ENCODE measurements at regions not wholly inside any gene's neighbourhood (a gene's known extent, or its start where the extent isn't known, plus 50 kb on each side); places are given as distances from the start of the nearest gene placed in this dataset.

DNA sequence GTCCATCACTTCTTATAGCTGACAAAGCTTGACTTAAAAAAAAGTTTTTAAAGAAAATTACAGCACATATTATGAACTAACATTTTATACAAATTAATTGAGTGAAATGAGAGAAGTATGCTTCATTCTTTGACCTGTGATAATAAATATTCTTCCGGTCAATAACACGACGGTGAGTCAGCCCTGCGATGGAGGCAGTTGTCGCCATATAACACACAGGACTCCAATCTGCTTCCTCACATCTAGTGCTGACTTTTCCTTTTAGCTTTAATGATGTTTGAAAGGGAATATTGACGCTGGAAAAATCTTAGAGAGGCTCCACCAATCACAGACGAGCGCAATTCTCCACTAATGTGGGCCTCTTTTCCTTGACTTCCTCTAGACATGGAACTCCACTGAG, 166.9 kb upstream of the C1orf21 start:
- Histone ChIP-seq H3K27me3 (ENCODE audit: control insufficient read depth, insufficient read depth, low read length) (peaks cover 6% of the 10 kb centered on the region), H3K9me1 (ENCODE audit: insufficient read depth, low read length) (peaks cover 4% of the 10 kb centered on the region; the same call in 1 of the 2 replicates), H3K9ac (ENCODE audit: low read depth, low read length) (no peak overlapping the region), H3K9me3 (ENCODE audit: control insufficient read depth, insufficient read depth, low read length) (no peaks in the 10 kb centered on the region), H3K4me1 (ENCODE audit: control insufficient read depth, insufficient read depth, low read length) (no peaks in the 10 kb centered on the region), H2AK5ac (ENCODE audit: low read depth, low read length) (no peak overlapping the region), H2BK5ac (ENCODE audit: low read depth, low read length, poor library complexity, severe bottlenecking) (no peak overlapping the region), H3K4ac (ENCODE audit: low read depth, low read length) (no peak overlapping the region), H3K79me1 (ENCODE audit: low read depth in 1 of 2, low read length in 2 of 2) (no peaks in the 10 kb centered on the region), H3K14ac (replicated peaks; ENCODE audit: low read depth, low read length) (no peak overlapping the region), H3K36me3 (ENCODE audit: control insufficient read depth, insufficient read depth, low read length) (no peaks in the 10 kb centered on the region), H4K20me1 (ENCODE audit: insufficient read depth, low read length) (no peaks in the 10 kb centered on the region), H4K91ac (ENCODE audit: insufficient read depth, low read depth, low read length) (no peak overlapping the region), H3K27ac (ENCODE audit: insufficient read depth, low read length) (no peak overlapping the region), H2AFZ (replicated peaks; ENCODE audit: low read length, poor library complexity) (no peak overlapping the region), H2AK9ac (replicated peaks; ENCODE audit: low read depth, low read length, poor library complexity) (no peak overlapping the region), H2BK120ac (ENCODE audit: low read depth, low read length) (no peak overlapping the region), H4K5ac (ENCODE audit: low read depth, low read length) (no peak overlapping the region), H3K56ac (ENCODE audit: extremely low read depth, insufficient read depth, low read length) (no peak overlapping the region), H4K8ac (ENCODE audit: low read depth in 2 of 2, low read length in 2 of 2) (no peak overlapping the region), H2BK20ac (ENCODE audit: low read depth, low read length) (no peak overlapping the region), H3K4me3 (ENCODE audit: insufficient read depth, low read depth, low read length) (no peak overlapping the region), H3K23ac (ENCODE audit: low read depth, low read length) (no peak overlapping the region), H3K18ac (ENCODE audit: low read depth, low read length) (no peak overlapping the region), H3K4me2 (ENCODE audit: low read depth, low read length) (no peak overlapping the region), H2BK15ac (ENCODE audit: low read depth, low read length) (no peak overlapping the region)
- no TSS peak for BruUV-seq (replicated peaks)
- intact Hi-C loops (cut with micrococcal nuclease) (loop anchor here (5.0 to 10.0 kb wide), 5 partner anchors 167 to 565 kb away; partner anchors contain the start of genes APOBEC4 and C1orf21), dilution Hi-C loops (cut with HindIII; ENCODE audit: low sequenced_read_pairs, unreplicated experiment) (no loop called here), in situ Hi-C loops (cut with MboI; ENCODE audit: low sequenced_read_pairs) (loop anchor here (5.0 to 10.0 kb wide), 2 partner anchors 138 to 445 kb away; no protein-coding TSS in a partner anchor)
- WGBS, 2 experiments (ENCODE audit: extremely low coverage in 2 of 2, insufficient read length in 1 of 2) = no CpG with 5 or more reads among the region's 8 CpGs
- ATAC-seq (ENCODE audit: low read depth) (no peak), DNase-seq (no peak)
- no peak for TF ChIP-seq CHD1 (IDR thresholded peaks at IDR 0.05; ENCODE audit: low read depth, low read length)
- TF ChIP-seq POLR2A (IDR thresholded peaks at IDR 0.05; ENCODE audit: low read depth, low read length) = no peak
- no peak for TF ChIP-seq SMC3 (IDR thresholded peaks at IDR 0.05; ENCODE audit: low read depth, low read length)
- POLR2A ChIA-PET (ENCODE audit: unreplicated experiment) = no interaction called here
- CTCF ChIA-PET = no interaction called here
